ENCODE measurements at regions not wholly inside any gene's neighbourhood (a gene's known extent, or its start where the extent isn't known, plus 50 kb on each side); places are given as distances from the start of the nearest gene placed in this dataset.

DNA sequence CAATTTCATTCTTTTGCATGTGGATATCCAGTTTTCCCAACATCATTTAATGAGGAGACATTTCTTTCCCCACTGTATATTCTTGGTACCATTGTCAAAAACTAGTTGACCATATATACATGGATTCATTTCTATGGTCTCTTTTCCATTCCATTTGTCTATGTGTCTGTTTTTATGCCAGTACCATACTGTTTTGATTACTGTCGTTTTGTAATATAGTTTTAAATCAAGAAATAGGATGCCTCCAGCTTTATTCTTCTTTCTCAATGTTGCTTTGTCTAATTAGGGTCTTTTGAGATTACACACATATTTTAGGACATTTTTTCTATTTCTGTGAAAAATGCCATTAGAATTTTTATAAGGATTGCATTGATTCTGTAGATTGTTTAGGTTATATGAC is 177.5 kb upstream of the POU2AF2 start:
- TF ChIP-seq, protein P1, sequence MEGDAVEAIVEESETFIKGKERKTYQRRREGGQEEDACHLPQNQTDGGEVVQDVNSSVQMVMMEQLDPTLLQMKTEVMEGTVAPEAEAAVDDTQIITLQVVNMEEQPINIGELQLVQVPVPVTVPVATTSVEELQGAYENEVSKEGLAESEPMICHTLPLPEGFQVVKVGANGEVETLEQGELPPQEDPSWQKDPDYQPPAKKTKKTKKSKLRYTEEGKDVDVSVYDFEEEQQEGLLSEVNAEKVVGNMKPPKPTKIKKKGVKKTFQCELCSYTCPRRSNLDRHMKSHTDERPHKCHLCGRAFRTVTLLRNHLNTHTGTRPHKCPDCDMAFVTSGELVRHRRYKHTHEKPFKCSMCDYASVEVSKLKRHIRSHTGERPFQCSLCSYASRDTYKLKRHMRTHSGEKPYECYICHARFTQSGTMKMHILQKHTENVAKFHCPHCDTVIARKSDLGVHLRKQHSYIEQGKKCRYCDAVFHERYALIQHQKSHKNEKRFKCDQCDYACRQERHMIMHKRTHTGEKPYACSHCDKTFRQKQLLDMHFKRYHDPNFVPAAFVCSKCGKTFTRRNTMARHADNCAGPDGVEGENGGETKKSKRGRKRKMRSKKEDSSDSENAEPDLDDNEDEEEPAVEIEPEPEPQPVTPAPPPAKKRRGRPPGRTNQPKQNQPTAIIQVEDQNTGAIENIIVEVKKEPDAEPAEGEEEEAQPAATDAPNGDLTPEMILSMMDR (IDR thresholded peaks at IDR 0.05; ENCODE audit: low read depth, low read length, missing control alignments), result no peak
- no peak for DNase-seq (ENCODE audit: low read depth)
- H3K4me3 ChIP-seq (ENCODE audit: low read depth, low read length), result no peak overlapping the region

DNA sequence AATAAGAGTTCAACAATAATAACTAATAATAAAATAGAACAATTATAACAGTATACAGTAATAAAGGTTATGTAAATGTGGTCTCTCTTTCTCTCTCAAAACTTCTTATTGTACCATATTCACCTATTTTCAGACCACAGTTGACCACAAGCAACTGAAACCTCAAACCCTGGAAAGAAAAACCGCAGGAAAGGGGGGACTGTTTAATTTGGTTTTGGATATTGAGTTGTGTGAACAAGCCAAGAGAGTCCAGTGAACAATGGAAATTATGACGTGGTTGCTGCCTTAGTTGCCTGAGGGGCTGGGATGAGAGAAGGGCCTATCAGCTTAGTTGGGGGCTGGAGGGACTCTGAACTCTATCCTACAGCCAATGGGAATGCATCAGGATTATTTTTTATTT is 178.7 kb upstream of the POU2AF2 start:
- H3K4me3 ChIP-seq (ENCODE audit: low read depth, low read length), result no peak overlapping the region
- no peak for DNase-seq (ENCODE audit: low read depth)
- TF ChIP-seq, protein P1 (IDR thresholded peaks at IDR 0.05; ENCODE audit: low read depth, low read length, missing control alignments), result no peak

DNA sequence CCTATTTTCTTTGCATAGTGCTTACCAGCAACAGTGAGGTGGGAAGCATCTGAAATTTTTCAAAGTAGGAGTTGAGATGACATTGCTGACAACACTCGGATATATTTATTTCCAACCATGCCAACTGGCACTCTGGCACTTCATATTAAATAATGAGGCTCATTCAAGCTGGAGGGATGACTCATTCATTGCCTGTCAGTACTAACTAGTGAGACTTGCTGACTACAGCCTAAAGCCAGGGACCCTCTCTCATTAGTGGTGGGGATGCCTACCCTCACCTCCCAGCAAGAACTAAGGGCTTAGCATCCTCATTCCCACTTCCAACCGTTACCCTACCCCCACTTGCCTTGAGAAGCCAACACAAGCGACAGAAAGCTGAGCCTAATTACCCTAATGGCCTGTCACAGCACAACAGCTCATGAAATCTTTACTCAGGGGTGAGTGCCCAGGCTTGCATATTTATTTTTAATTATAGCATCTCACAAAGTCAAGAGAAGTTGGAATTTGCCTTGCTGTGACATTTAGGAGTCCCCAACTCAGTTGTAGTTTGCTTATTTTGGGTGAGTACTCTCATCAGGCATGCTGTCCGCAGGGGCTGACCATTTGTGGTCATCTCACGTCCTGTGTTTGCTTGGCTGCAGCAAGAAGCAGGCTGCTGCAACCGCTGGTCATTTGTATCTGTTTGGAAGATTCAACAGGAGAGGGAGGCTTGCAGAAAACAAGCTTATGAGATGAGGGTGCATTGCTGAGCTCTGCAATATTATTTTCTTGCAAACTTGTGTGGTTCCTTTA is 181.6 kb upstream of the POU2AF2 start:
- H3K4me3 ChIP-seq (ENCODE audit: low read depth, low read length), result no peak overlapping the region
- DNase-seq (ENCODE audit: low read depth), result no peak
- TF ChIP-seq, protein P1 (IDR thresholded peaks at IDR 0.05; ENCODE audit: low read depth, low read length, missing control alignments), result no peak

DNA sequence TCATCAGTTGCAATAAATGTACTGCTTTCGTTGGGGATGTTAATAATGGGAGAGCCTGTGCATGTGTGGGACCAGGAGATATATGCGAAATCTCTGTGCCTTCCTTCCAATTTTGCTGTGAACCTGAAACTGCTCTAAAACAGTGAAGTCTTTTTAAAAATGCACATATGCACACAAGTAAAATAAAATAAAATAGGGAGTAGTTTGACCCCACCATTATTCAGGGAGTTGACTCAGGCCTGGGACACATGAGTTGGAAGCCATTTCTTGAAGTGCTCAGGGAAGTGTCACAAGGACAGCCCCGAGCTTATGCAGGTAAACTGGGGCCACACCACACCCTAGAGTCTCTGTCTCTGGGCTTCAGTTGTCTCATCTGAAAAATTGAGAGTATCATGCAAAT is 183.1 kb upstream of the POU2AF2 start:
- no peak overlapping the region for H3K4me3 ChIP-seq (ENCODE audit: low read depth, low read length)
- TF ChIP-seq, protein P1 (IDR thresholded peaks at IDR 0.05; ENCODE audit: low read depth, low read length, missing control alignments), result no peak
- no peak for DNase-seq (ENCODE audit: low read depth)

DNA sequence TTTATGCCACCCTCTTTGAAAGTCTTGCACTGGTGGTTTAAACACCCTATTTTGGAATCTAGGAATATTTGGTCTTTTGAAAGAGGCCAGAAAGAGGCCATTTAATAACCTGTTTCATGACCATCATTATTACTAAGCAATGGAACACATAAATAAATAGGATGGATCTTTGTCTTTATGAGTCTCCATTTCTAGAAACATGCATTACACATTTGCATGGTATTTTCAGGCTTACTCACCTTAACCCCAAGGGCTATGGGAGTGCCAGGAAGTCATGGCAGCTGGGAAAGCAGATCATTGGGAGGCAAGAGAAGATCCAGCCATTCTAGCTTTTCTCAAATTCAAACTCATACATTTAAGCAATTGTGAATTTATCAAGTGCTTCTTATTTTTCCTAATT is 185.8 kb upstream of the POU2AF2 start:
- TF ChIP-seq, protein P1 (IDR thresholded peaks at IDR 0.05; ENCODE audit: low read depth, low read length, missing control alignments), result no peak
- H3K4me3 ChIP-seq (ENCODE audit: low read depth, low read length), result no peak overlapping the region
- no peak for DNase-seq (ENCODE audit: low read depth)

DNA sequence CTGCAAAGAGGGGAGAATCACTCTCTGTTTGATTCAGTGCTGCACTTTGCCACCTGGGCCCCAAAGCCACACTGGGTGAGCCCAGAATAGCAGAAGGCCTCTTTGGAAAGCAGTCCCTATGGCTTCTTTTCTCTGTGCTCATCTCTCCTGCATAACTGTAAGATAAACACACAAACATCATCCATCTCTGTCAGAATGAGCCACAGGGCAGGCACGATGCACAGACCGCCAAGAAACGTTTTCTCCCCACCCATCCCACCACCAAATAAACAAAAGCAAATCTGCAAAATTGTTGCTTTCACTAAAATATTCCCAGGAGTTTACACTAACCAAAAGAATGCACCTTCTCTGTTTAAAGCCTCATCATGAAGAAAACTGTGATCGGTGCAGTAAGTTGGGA is 196.4 kb upstream of the POU2AF2 start:
- H3K4me3 ChIP-seq (ENCODE audit: low read depth, low read length), result no peak overlapping the region
- no peak for DNase-seq (ENCODE audit: low read depth)
- TF ChIP-seq, protein P1 (IDR thresholded peaks at IDR 0.05; ENCODE audit: low read depth, low read length, missing control alignments), result no peak

DNA sequence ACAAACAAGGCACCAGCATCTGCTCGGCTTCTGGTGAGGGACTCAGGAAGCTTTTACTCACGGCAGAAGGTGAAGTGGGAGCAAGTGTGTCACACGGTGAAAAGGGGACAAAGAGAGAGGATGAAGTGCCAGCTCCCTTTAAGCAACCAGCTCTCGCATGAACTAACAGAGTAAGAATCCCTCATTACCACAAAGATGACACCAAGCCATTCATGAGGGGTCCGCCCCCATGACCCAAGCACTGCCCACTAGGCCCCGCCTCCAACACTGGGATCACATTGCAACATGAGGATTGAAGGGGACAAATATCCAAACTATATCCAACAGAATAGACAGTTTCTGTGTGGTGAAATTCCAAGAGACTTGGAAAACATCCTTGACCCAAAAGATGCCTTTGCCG is 198.2 kb upstream of the POU2AF2 start:
- no peak for DNase-seq (ENCODE audit: low read depth)
- TF ChIP-seq, protein P1 (IDR thresholded peaks at IDR 0.05; ENCODE audit: low read depth, low read length, missing control alignments), result no peak
- H3K4me3 ChIP-seq (ENCODE audit: low read depth, low read length), result no peak overlapping the region

All from GM12864 (cell line).